22Rv1 (cell line): ENCODE measurements at regions not wholly inside any gene's neighbourhood (a gene's known extent, or its start where the extent isn't known, plus 50 kb on each side); places are given as distances from the start of the nearest gene placed in this dataset.

Experiments
- H3K27ac ChIP-seq: fragments of 450-650 bp; 2 replicates; pipeline ENCODE4 v1.5.1; 2017
- ZFX ChIP-seq: fragments of 450-650 bp; IDR thresholded peaks from 2 replicates; pipeline ENCODE4 v1.6.1; 2017; ENCODE audit warnings: antibody characterized with exemption, borderline replicate concordance
- TF ChIP-seq, protein P1 (sequence below): fragments of 450-650 bp; IDR thresholded peaks from 2 replicates; pipeline ENCODE4 v1.5.1; 2017; ENCODE audit warnings: mild to moderate bottlenecking

DNA sequence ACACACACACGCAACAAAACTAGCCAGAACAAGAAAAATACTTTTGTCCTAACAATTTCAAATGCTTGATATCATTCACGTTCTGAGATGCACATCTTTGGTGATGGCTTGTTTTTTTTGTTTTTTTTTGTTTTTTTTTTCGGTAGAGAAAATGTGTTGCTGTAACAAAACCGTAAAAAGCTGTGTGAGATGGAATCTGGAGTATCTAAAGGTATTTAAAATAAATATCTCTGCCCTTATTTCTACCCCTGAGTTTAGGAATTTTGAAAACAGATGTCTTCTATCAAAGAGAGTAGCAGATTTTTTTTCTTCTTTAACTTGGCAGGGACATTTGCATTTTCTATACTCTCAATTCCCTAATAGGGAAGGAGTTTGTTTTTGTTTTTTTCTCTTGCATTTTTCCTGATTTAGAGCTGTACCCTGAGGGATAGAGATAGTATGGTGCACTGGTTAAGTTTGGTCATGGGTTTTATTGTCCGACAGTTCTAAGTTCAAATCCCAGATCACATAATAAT lies 446.6 kb downstream of the KLF5 start:
- TF ChIP-seq, protein P1, sequence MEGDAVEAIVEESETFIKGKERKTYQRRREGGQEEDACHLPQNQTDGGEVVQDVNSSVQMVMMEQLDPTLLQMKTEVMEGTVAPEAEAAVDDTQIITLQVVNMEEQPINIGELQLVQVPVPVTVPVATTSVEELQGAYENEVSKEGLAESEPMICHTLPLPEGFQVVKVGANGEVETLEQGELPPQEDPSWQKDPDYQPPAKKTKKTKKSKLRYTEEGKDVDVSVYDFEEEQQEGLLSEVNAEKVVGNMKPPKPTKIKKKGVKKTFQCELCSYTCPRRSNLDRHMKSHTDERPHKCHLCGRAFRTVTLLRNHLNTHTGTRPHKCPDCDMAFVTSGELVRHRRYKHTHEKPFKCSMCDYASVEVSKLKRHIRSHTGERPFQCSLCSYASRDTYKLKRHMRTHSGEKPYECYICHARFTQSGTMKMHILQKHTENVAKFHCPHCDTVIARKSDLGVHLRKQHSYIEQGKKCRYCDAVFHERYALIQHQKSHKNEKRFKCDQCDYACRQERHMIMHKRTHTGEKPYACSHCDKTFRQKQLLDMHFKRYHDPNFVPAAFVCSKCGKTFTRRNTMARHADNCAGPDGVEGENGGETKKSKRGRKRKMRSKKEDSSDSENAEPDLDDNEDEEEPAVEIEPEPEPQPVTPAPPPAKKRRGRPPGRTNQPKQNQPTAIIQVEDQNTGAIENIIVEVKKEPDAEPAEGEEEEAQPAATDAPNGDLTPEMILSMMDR: no peak
- TF ChIP-seq ZFX: no peak
- no peak overlapping the region for H3K27ac ChIP-seq

DNA sequence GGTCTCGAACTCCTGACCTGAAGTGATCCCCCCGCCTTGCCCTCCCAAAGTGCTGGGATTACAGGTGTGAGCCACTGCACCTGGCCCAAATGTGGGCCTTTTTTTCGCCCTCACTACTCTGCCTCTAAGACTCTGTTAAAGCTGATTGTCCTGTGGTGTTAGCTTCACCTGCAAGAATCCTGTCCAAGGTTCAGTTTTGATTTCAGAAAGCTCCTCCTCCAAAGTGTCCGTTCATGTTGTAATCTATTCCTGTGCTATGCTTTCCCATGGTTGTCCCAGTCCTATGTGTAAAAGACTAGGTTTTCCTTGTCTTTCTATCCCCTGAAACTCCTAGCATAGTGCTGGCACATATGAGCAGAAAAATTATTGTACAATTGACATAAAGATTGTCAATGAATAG lies 440.9 kb downstream of the KLF5 start:
- no peak overlapping the region for H3K27ac ChIP-seq
- TF ChIP-seq, protein P1: no peak
- TF ChIP-seq ZFX: no peak

DNA sequence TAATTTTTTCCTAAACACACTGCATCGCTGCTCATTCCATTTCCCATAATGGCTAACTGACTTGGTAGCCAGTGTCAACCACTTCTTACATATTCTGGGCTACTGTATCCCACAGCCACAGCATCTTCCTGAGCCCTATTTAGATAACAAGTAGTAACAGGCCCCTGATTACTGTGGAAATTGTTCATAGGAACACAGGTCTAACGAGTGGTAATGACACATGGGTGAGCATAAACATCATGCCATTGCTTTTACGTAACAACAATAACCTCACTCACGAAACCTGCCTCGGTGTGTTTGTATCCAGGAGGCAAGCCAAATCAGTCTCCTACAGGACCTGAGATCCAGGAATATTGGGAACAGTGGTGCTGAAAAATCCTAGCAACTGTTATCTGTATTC lies 438.6 kb downstream of the KLF5 start:
- TF ChIP-seq ZFX: no peak
- TF ChIP-seq, protein P1: no peak
- no peak overlapping the region for H3K27ac ChIP-seq

DNA sequence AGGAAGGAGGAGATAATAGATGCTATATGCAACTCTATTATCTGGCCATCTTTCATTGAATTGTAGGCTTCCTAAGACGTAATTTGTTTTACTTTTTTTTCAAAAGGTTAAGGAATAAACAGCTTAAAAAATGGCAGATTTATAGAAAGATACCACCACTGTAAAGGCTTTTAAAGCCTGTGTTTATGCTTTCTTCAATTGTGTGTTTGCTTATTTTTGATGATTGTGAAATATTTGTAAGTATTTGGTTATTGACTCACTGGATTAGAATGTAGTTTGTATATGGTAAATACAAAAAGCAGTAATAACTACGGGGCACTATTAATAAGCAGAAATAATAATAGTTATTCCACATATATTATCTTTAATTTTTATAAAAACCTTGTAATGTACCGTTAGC lies 437.9 kb downstream of the KLF5 start:
- no peak overlapping the region for H3K27ac ChIP-seq
- TF ChIP-seq, protein P1: no peak
- TF ChIP-seq ZFX: no peak

DNA sequence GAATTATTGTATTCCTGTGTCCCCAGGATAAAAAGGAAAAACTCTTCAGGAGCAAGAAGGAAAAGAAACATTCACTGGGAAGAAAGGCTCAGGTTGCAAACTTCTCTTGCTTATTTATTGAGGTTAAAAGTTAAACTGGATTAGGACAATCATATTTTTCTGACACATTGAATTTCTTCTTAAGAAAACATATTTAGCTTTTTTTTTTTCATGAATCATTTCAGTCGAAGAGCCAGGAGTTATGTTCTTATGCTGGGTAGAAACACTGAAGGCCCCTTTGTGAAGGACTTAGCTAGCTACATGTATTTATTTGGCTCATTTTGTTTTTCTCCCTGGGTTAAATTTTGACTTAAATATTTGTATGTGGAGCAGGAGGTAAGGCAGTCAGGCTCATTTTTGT lies 434.0 kb downstream of the KLF5 start:
- no peak overlapping the region for H3K27ac ChIP-seq

DNA sequence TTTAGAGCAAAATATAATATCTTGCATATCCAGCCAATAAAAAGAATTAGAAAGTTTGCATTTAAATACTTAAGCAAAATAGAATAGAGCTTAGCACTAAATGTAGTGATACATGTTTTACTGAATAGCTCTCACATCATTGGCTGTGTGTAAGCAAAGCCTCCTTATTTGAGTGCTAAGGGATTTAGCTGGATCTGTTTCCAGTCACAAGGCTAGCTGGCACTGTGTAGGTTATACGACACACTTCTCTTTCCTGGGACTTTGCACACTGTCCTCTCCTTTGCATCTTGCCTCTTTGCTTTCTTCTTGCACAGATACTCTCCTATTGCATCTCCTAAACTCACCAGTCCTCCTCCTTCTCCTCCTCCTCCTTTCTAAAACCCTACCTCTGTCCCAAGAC lies 423.8 kb downstream of the KLF5 start:
- H3K27ac ChIP-seq: no peak overlapping the region
- TF ChIP-seq, protein P1: no peak
- TF ChIP-seq ZFX: no peak

More for the DNA sequence above, 434.0 kb downstream of the KLF5 start:
- TF ChIP-seq, protein P1: no peak
- TF ChIP-seq ZFX: no peak

DNA sequence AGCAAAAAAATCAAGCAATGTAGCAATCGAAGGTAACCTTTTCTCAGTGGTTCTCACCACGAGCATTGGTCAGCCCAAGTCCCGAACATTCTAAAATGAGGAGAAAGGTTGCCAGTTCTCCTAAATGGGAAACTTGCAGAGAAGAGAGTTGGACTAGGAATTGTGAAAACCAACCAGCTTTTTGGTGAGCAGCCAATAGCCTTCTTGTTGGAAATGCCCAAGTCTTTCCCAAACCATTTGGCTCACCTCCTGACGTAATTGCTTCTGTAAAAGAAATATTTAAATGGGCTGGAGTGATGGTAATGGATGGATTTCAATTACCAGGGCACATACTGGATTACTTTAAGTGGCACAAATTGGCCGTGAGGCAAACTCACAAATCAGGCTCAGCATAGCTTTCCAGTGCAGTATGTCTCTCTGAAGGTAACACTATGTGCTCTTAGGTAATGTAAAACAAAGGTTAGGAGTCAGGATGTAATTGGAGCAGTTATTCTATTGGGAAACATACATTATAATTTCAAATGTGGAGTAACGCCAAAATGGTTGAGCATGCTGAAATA lies 423.2 kb downstream of the KLF5 start:
- no peak for TF ChIP-seq ZFX
- TF ChIP-seq, protein P1: no peak

More for the DNA sequence above, 423.2 kb downstream of the KLF5 start:
- H3K27ac ChIP-seq: no peak overlapping the region
